Smooth muscle cell (in vitro differentiated cells): ENCODE measurements at regions not wholly inside any gene's neighbourhood (a gene's known extent, or its start where the extent isn't known, plus 50 kb on each side); places are given as distances from the start of the nearest gene placed in this dataset.
"Not testable (repeated sequence)": the region's sequence is repeated elsewhere in the genome, so short reads cannot be mapped to it uniquely, and the experiment has no call there.

ENCODE experiments used
- DNase-seq: peaks from one replicate; lab custom pipeline; 2025; ENCODE audit not compliant: unreplicated experiment; lab: John Stamatoyannopoulos, UW
- H2AFZ ChIP-seq: fragments of 200-600 bp; sonication (generic); 2 replicates; pipeline ENCODE4 v1.6.0; 2016; ENCODE audit warnings: antibody characterized with exemption, low read depth, mild to moderate bottlenecking
- H3F3A ChIP-seq: fragments of 200-600 bp; sonication (generic); 2 replicates; pipeline ENCODE4 v1.6.0; 2017; ENCODE audit warnings: antibody characterized with exemption, low read depth
- H3K27ac ChIP-seq: fragments of 200-600 bp; sonication (generic); 2 replicates; pipeline ENCODE4 v1.5.1; 2016; ENCODE audit warnings: low read depth, mild to moderate bottlenecking
- H3K27me3 ChIP-seq: fragments of 200-600 bp; sonication (generic); 2 replicates; pipeline ENCODE4 v1.6.1; 2016; ENCODE audit warnings: low read depth, mild to moderate bottlenecking
- H3K36me3 ChIP-seq: fragments of 200-600 bp; sonication (generic); 2 replicates; pipeline ENCODE4 v1.5.1; 2016; ENCODE audit warnings: low read depth
- H3K4me1 ChIP-seq: fragments of 200-600 bp; sonication (generic); 2 replicates; pipeline ENCODE4 v1.5.1; 2016; ENCODE audit warnings: low read depth
- H3K4me2 ChIP-seq: fragments of 200-600 bp; sonication (generic); 2 replicates; pipeline ENCODE4 v1.6.0; 2016; ENCODE audit warnings: mild to moderate bottlenecking
- H3K4me3 ChIP-seq: fragments of 200-600 bp; sonication (generic); 2 replicates; pipeline ENCODE4 v1.5.1; 2016; ENCODE audit warnings: mild to moderate bottlenecking
- H3K79me2 ChIP-seq: fragments of 200-600 bp; sonication (generic); 2 replicates; pipeline ENCODE4 v1.6.0; 2016; ENCODE audit warnings: low read depth, mild to moderate bottlenecking
- H3K9ac ChIP-seq: fragments of 200-600 bp; sonication (generic); 2 replicates; pipeline ENCODE4 v1.6.0; 2016; ENCODE audit warnings: low read depth
- H3K9me3 ChIP-seq: fragments of 200-600 bp; sonication (generic); replicated peaks from 2 replicates; pipeline ENCODE4 v1.5.1; 2016; ENCODE audit warnings: low read depth
- H4K20me1 ChIP-seq: fragments of 200-600 bp; sonication (generic); 2 replicates; pipeline ENCODE4 v1.6.0; 2016; ENCODE audit warnings: low read depth
- CTCF ChIP-seq: fragments of 200-600 bp; sonication (generic); IDR thresholded peaks from 2 replicates; pipeline ENCODE4 v1.5.1; 2017; ENCODE audit warnings: borderline replicate concordance, mild to moderate bottlenecking, antibody characterized with exemption; ENCODE audit not compliant: insufficient read depth, poor library complexity, severe bottlenecking
- WGBS: methylation state at CpG from one replicate; pipeline ENCODE4 v1.1.7; 2016; ENCODE audit warnings: low lambda C conversion rate; 5-methylcytosine and 5-hydroxymethylcytosine counted together

- Histone ChIP-seq H3K36me3 (no peaks in the 10 kb centered on the region), H3K4me1 (no peaks in the 10 kb centered on the region), H3K27ac (no peak overlapping the region), H4K20me1 (no peaks in the 10 kb centered on the region), H3K4me3 (no peak overlapping the region), H2AFZ (no peak overlapping the region), H3K79me2 (no peaks in the 10 kb centered on the region), H3K9me3 (no peaks in the 10 kb centered on the region), H3F3A (no peaks in the 10 kb centered on the region), H3K27me3 (peaks cover 3% of the 10 kb centered on the region), H3K4me2 (no peak overlapping the region), H3K9ac (no peak overlapping the region)
- WGBS: 64% methylated on average over 1 of the region's 1 CpG
- DNase-seq: no peak
- TF ChIP-seq CTCF: no peak
Observed at GRCh38 chr20:40902661-40903060, 126.0 kb upstream of the TOP1 start.

- Histone ChIP-seq H3K36me3 (no peaks in the 10 kb centered on the region), H3F3A (no peaks in the 10 kb centered on the region), H3K9me3 (no peaks in the 10 kb centered on the region), H3K4me2 (no peak overlapping the region), H3K27me3 (no peaks in the 10 kb centered on the region), H3K4me1 (no peaks in the 10 kb centered on the region), H2AFZ (no peak overlapping the region), H3K4me3 (no peak overlapping the region), H3K79me2 (no peaks in the 10 kb centered on the region), H3K27ac (no peak overlapping the region), H4K20me1 (no peaks in the 10 kb centered on the region), H3K9ac (no peak overlapping the region)
- TF ChIP-seq CTCF: no peak
- WGBS: 92% methylated on average over 5 of the region's 5 CpGs
- no peak for DNase-seq
Observed at GRCh38 chr20:40908309-40908708, 120.3 kb upstream of the TOP1 start.

- H3F3A ChIP-seq, H3K9ac ChIP-seq, H3K4me2 ChIP-seq, H3K4me3 ChIP-seq, H3K4me1 ChIP-seq, H2AFZ ChIP-seq, H3K27me3 ChIP-seq, H4K20me1 ChIP-seq, H3K9me3 ChIP-seq, H3K79me2 ChIP-seq, H3K27ac ChIP-seq, DNase-seq, H3K36me3 ChIP-seq: not testable (repeated sequence)
- WGBS: 96% methylated on average over 16 of the region's 16 CpGs
Observed at GRCh38 chr20:40909489-40909888, 119.1 kb upstream of the TOP1 start.

GRCh38 chr20:40910436-40910835 is 118.2 kb upstream of the TOP1 start:
- H3K27me3 ChIP-seq, H3F3A ChIP-seq, H3K9me3 ChIP-seq, DNase-seq, H4K20me1 ChIP-seq, H2AFZ ChIP-seq, H3K4me2 ChIP-seq, H3K79me2 ChIP-seq, H3K4me3 ChIP-seq, H3K36me3 ChIP-seq, H3K4me1 ChIP-seq, H3K9ac ChIP-seq, H3K27ac ChIP-seq: not testable (repeated sequence)
- 98% methylated on average over 23 of the region's 23 CpGs for WGBS

GRCh38 chr20:40911152-40911551 is 117.5 kb upstream of the TOP1 start:
- H3F3A ChIP-seq, H3K4me2 ChIP-seq, H3K27ac ChIP-seq, H3K9ac ChIP-seq, DNase-seq, H3K9me3 ChIP-seq, H3K4me3 ChIP-seq, H3K27me3 ChIP-seq, H3K4me1 ChIP-seq, H3K79me2 ChIP-seq, H3K36me3 ChIP-seq, H4K20me1 ChIP-seq, H2AFZ ChIP-seq: not testable (repeated sequence)
- WGBS: 99% methylated on average over 27 of the region's 27 CpGs
